OCI-LY1 (cell line): ENCODE measurements at regions not wholly inside any gene's neighbourhood (a gene's known extent, or its start where the extent isn't known, plus 50 kb on each side); places are given as distances from the start of the nearest gene placed in this dataset.
A peak's percentile ranks its signal among the peaks of the same experiment; 100 is the strongest.
"Not testable (repeated sequence)": the region's sequence is repeated elsewhere in the genome, so short reads cannot be mapped to it uniquely, and the experiment has no call there.

Source experiments
- CTCF ChIP-seq: fragments of 200-600 bp; sonication (generic), shearing (Covaris generic); IDR thresholded peaks from 2 replicates; pipeline ENCODE4 v1.5.1; 2017; ENCODE audit warnings: mild to moderate bottlenecking, antibody characterized with exemption, low read length, moderate library complexity, mixed read lengths
- EZH2 ChIP-seq: fragments of 200-600 bp; sonication (generic), shearing (Covaris generic); IDR thresholded peaks from 2 replicates; pipeline ENCODE4 v1.8.0; 2017; ENCODE audit warnings: borderline replicate concordance, mixed run types, mild to moderate bottlenecking, antibody characterized with exemption, low read length, moderate library complexity, mixed read lengths

GRCh38 chr16:27605500-27606106 is 55.7 kb downstream of the KATNIP start:
- TF ChIP-seq CTCF, result peak; percentile 73
- not testable (repeated sequence) for TF ChIP-seq EZH2
